Ishikawa (cell line): ENCODE measurements at regions not wholly inside any gene's neighbourhood (a gene's known extent, or its start where the extent isn't known, plus 50 kb on each side); places are given as distances from the start of the nearest gene placed in this dataset.

Source experiments
- CREB1 ChIP-seq: IDR thresholded peaks from 2 replicates; pipeline ENCODE4 v1.6.1; 2012; ENCODE audit warnings: low read depth
- EP300 ChIP-seq: IDR thresholded peaks from 2 replicates; pipeline ENCODE4 v1.6.1; 2012; ENCODE audit warnings: borderline replicate concordance
- TAF1 ChIP-seq: IDR thresholded peaks from 2 replicates; pipeline ENCODE4 v1.6.1; 2012; ENCODE audit warnings: low read depth, mild to moderate bottlenecking
- YY1 ChIP-seq: IDR thresholded peaks from 2 replicates; pipeline ENCODE4 v1.6.1; 2012; ENCODE audit warnings: low read depth
- TF ChIP-seq, protein P1 (sequence below): IDR thresholded peaks from 2 replicates; pipeline ENCODE4 v1.6.1; 2012; ENCODE audit warnings: low read depth, mild to moderate bottlenecking
- TF ChIP-seq, protein P2 (sequence below): IDR thresholded peaks from 2 replicates; pipeline ENCODE4 v1.6.1; 2012

DNA sequence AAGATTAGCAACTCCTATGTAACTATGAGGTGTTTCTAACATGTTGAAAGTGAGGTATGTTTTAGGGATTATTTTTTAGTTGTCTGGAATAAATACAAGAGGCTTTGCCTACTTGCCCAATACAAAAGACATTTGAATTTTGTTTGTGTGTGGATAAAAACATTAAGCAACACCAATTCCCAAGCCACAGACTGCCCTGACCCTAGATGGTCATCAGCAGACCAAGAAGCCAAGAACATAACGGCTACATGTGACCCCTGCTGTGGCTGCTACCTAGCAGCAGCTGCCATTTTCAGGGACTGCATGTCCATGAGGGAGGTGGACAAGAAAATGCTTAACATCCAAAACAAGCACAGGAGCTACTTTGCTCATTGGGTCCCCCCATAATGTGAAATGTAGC is 70.5 kb upstream of the QRFPR start:
- TF ChIP-seq EP300: no peak
- TF ChIP-seq, protein P1, sequence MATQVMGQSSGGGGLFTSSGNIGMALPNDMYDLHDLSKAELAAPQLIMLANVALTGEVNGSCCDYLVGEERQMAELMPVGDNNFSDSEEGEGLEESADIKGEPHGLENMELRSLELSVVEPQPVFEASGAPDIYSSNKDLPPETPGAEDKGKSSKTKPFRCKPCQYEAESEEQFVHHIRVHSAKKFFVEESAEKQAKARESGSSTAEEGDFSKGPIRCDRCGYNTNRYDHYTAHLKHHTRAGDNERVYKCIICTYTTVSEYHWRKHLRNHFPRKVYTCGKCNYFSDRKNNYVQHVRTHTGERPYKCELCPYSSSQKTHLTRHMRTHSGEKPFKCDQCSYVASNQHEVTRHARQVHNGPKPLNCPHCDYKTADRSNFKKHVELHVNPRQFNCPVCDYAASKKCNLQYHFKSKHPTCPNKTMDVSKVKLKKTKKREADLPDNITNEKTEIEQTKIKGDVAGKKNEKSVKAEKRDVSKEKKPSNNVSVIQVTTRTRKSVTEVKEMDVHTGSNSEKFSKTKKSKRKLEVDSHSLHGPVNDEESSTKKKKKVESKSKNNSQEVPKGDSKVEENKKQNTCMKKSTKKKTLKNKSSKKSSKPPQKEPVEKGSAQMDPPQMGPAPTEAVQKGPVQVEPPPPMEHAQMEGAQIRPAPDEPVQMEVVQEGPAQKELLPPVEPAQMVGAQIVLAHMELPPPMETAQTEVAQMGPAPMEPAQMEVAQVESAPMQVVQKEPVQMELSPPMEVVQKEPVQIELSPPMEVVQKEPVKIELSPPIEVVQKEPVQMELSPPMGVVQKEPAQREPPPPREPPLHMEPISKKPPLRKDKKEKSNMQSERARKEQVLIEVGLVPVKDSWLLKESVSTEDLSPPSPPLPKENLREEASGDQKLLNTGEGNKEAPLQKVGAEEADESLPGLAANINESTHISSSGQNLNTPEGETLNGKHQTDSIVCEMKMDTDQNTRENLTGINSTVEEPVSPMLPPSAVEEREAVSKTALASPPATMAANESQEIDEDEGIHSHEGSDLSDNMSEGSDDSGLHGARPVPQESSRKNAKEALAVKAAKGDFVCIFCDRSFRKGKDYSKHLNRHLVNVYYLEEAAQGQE: no peak
- no peak for TF ChIP-seq TAF1
- no peak for TF ChIP-seq CREB1
- TF ChIP-seq, protein P2, sequence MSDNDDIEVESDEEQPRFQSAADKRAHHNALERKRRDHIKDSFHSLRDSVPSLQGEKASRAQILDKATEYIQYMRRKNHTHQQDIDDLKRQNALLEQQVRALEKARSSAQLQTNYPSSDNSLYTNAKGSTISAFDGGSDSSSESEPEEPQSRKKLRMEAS: no peak
- TF ChIP-seq YY1: no peak
